B cell (primary cell): ENCODE measurements at regions not wholly inside any gene's neighbourhood (a gene's known extent, or its start where the extent isn't known, plus 50 kb on each side); places are given as distances from the start of the nearest gene placed in this dataset.

ENCODE experiments used
- EZH2 ChIP-seq: IDR thresholded peaks from 2 replicates; pipeline ENCODE4 v1.6.1; 2012; ENCODE audit warnings: borderline replicate concordance, low read depth, mild to moderate bottlenecking, moderate library complexity, low read length; ENCODE audit not compliant: insufficient read depth, poor library complexity, severe bottlenecking
- TF ChIP-seq, protein P1 (sequence below): fragments of 200-600 bp; IDR thresholded peaks from one replicate; pipeline ENCODE4 v1.8.0; 2022; ENCODE audit warnings: antibody characterized with exemption, mild to moderate bottlenecking

GRCh38 chr2:191578031-191578430 is 99.9 kb upstream of the NABP1 start:
- TF ChIP-seq, protein P1, sequence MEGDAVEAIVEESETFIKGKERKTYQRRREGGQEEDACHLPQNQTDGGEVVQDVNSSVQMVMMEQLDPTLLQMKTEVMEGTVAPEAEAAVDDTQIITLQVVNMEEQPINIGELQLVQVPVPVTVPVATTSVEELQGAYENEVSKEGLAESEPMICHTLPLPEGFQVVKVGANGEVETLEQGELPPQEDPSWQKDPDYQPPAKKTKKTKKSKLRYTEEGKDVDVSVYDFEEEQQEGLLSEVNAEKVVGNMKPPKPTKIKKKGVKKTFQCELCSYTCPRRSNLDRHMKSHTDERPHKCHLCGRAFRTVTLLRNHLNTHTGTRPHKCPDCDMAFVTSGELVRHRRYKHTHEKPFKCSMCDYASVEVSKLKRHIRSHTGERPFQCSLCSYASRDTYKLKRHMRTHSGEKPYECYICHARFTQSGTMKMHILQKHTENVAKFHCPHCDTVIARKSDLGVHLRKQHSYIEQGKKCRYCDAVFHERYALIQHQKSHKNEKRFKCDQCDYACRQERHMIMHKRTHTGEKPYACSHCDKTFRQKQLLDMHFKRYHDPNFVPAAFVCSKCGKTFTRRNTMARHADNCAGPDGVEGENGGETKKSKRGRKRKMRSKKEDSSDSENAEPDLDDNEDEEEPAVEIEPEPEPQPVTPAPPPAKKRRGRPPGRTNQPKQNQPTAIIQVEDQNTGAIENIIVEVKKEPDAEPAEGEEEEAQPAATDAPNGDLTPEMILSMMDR = no peak
- TF ChIP-seq EZH2 = no peak
